GM12865 (cell line): ENCODE measurements at regions not wholly inside any gene's neighbourhood (a gene's known extent, or its start where the extent isn't known, plus 50 kb on each side); places are given as distances from the start of the nearest gene placed in this dataset.

ENCODE experiments used
- DNase-seq: peaks from one replicate; pipeline ENCODE4 v3.0.0; 2010; ENCODE audit warnings: low read depth
- H3K4me3 ChIP-seq: 2 replicates; pipeline ENCODE4 v1.5.1; 2011; ENCODE audit warnings: mild to moderate bottlenecking, low read depth, low read length, control low read depth
- CTCF ChIP-seq: IDR thresholded peaks from 2 replicates; pipeline ENCODE4 v1.5.1; 2011; ENCODE audit warnings: low read length, control low read depth, low read depth, inconsistent platforms; ENCODE audit not compliant: insufficient read depth; ENCODE audit errors: missing control alignments

DNA sequence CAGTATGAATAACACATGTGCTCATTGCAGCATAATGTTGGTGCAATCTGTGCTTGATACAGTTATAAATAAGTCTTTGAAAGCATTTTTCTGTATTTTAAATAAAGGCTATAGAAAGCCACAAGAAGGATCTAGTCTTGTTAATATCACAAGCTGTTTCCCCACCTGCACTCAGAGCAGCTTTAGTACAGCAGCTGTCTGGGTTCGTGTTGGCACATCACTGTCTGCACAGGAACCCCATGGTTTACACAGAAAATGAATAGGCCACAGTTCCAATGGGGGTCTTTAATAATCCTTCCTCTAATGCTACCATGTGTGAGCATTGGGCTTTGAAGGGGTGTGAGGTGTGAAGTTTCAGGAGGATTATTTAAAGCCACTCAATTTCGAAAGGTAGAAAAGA, 2269.7 kb downstream of the MAT2B start:
- DNase-seq = no peak
- H3K4me3 ChIP-seq = no peak overlapping the region
- no peak for TF ChIP-seq CTCF

- no peak overlapping the region for H3K4me3 ChIP-seq
- DNase-seq = no peak
- no peak for TF ChIP-seq CTCF
Observed at GRCh38 chr5:165779505-165779904, 2274.1 kb downstream of the MAT2B start.

DNA sequence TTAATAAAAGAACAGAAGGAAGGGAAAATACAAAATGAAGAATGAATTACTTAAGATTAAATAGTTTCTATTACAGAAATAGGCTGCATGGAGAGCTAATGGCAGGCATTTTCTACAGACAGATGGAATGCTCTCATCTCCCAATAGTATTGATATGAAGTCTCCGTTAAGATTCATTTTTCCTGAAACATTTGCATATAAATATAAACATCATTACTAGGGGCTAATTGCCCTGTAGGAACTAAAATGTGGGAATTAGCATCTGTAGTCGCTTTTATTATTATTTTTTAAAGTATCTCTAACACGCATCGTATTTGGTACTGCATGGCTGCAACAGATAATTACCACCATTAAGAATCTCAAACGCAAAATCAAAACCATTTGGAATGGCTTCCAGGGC, 2275.5 kb downstream of the MAT2B start:
- no peak overlapping the region for H3K4me3 ChIP-seq
- TF ChIP-seq CTCF = no peak
- no peak for DNase-seq

- H3K4me3 ChIP-seq = no peak overlapping the region
- DNase-seq = no peak
- no peak for TF ChIP-seq CTCF
Observed at GRCh38 chr5:165781738-165782137, 2276.3 kb downstream of the MAT2B start.

DNA sequence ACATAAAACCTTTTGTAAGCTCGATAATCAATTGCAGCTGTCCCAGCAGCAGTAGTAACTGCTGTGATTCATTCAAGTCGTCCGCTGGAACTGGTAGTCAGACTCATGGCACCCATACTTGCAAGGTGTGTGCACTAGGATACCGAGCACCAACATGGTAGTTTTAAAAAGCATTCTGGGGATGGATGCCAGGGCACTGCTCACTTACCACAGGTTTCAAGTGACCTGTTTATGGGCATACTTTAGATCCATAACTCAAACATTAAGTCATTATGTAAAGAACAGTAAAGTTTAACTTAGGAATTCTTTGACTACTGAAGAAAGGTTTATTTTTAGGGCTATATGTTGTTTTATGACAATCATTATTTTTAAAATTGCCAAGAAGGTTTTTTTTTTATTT, 2277.6 kb downstream of the MAT2B start:
- TF ChIP-seq CTCF = no peak
- H3K4me3 ChIP-seq = no peak overlapping the region
- DNase-seq = no peak

- no peak for TF ChIP-seq CTCF
- H3K4me3 ChIP-seq = no peak overlapping the region
- no peak for DNase-seq
Observed at GRCh38 chr5:165786073-165786472, 2280.7 kb downstream of the MAT2B start.

- no peak for TF ChIP-seq CTCF
- no peak for DNase-seq
- H3K4me3 ChIP-seq = no peak overlapping the region
Observed at GRCh38 chr5:165795073-165795472, 2289.7 kb downstream of the MAT2B start.
